ENCODE measurements at regions not wholly inside any gene's neighbourhood (a gene's known extent, or its start where the extent isn't known, plus 50 kb on each side); places are given as distances from the start of the nearest gene placed in this dataset.

DNA sequence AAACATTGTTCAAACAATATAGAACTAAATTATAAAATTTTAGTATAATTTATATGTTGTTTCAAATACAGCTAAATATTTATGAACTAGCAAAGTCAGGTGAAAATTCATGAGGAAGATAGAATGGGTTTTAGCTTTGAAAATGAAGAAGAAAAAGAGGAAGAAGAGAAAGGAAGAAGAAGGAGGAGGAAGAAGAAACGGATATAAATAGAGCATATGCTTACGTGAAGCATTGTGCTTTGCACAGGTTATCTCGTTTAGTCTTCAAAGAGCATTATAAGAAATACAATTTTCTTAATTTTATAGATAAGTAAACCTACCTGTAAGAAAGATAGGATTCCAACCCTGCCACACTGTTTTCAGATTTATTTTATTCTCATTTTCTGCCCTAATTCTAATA is 620.6 kb upstream of the DAB2 start:
- FAIRE-seq, result no peak
- no peaks in the 10 kb centered on the region for H3K36me3 ChIP-seq (ENCODE audit: control insufficient read depth in 2 of 2, extremely low read depth in 1 of 2, insufficient read depth in 2 of 2, low read length in 2 of 2)

DNA sequence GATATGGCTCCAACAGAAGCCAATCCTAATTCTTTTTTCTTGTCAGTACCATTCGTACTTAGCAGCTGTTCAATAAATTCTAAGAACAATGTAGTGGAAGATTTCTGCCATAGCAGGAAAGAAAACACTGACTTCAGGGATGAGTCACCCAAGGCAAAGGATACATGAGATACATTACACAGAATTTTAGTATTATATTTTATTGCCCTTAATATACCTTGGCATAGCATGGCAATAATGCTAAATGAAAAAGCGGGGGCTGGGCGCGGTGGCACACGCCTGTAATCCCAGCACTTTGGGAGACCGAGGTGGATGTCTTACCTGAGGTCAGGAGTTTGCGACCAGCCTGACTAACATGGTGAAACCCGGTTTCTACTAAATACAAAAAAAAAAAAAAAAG is 619.1 kb upstream of the DAB2 start:
- Histone ChIP-seq H3K9me3 (ENCODE audit: control insufficient read depth, low read depth, low read length) (no peaks in the 10 kb centered on the region), H3K79me2 (ENCODE audit: control insufficient read depth, insufficient read depth, low read length) (no peaks in the 10 kb centered on the region), H3K9ac (ENCODE audit: control insufficient read depth, extremely low read depth, insufficient read depth, low read length) (no peak overlapping the region), H3K4me3 (ENCODE audit: control insufficient read depth in 2 of 3, extremely low read depth in 1 of 3, insufficient read depth in 2 of 3, low read depth in 1 of 3, low read length in 3 of 3) (no peak overlapping the region), H3K27ac (ENCODE audit: control insufficient read depth, insufficient read depth, low read length) (no peak overlapping the region), H3K4me1 (ENCODE audit: control insufficient read depth, extremely low read depth, insufficient read depth, low read length) (no peaks in the 10 kb centered on the region), H4K20me1 (ENCODE audit: control insufficient read depth, extremely low read depth, insufficient read depth, low read length) (no peaks in the 10 kb centered on the region), H3K36me3 (ENCODE audit: control insufficient read depth in 2 of 2, extremely low read depth in 1 of 2, insufficient read depth in 2 of 2, low read length in 2 of 2) (no peaks in the 10 kb centered on the region), H3K9me1 (ENCODE audit: control insufficient read depth, extremely low read depth, insufficient read depth, low read length) (no peaks in the 10 kb centered on the region), H2AFZ (ENCODE audit: control insufficient read depth, low read length) (no peak overlapping the region), H3K4me2 (ENCODE audit: control insufficient read depth, extremely low read depth, insufficient read depth, low read depth, low read length) (no peak overlapping the region), H3K27me3 (ENCODE audit: control insufficient read depth, extremely low read depth, insufficient read depth, low read length) (no peaks in the 10 kb centered on the region)
- TF ChIP-seq, protein P1, sequence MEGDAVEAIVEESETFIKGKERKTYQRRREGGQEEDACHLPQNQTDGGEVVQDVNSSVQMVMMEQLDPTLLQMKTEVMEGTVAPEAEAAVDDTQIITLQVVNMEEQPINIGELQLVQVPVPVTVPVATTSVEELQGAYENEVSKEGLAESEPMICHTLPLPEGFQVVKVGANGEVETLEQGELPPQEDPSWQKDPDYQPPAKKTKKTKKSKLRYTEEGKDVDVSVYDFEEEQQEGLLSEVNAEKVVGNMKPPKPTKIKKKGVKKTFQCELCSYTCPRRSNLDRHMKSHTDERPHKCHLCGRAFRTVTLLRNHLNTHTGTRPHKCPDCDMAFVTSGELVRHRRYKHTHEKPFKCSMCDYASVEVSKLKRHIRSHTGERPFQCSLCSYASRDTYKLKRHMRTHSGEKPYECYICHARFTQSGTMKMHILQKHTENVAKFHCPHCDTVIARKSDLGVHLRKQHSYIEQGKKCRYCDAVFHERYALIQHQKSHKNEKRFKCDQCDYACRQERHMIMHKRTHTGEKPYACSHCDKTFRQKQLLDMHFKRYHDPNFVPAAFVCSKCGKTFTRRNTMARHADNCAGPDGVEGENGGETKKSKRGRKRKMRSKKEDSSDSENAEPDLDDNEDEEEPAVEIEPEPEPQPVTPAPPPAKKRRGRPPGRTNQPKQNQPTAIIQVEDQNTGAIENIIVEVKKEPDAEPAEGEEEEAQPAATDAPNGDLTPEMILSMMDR (optimal IDR thresholded peaks at IDR 0.05 in 1 of 3, IDR thresholded peaks at IDR 0.05 in 1 of 3, conservative IDR thresholded peaks at IDR 0.05 in 1 of 3; ENCODE audit: extremely low read depth in 1 of 3, insufficient read depth in 2 of 3, low read length in 3 of 3), result no peak
- no peak for TF ChIP-seq EZH2 (IDR thresholded peaks at IDR 0.05; ENCODE audit: low read length)
- dilution Hi-C loops (cut with MboI; ENCODE audit: extremely low pct_ligation_motif_present, low sequenced_read_pairs), result no loop called here
- DNase-seq (ENCODE audit: low read depth, low spot score), result no peak
- FAIRE-seq, result no peak

More for the DNA sequence above, 620.6 kb upstream of the DAB2 start:
- Histone ChIP-seq H3K9me1 (ENCODE audit: control insufficient read depth, extremely low read depth, insufficient read depth, low read length) (no peaks in the 10 kb centered on the region), H3K9me3 (ENCODE audit: control insufficient read depth, low read depth, low read length) (no peaks in the 10 kb centered on the region), H3K4me1 (ENCODE audit: control insufficient read depth, extremely low read depth, insufficient read depth, low read length) (no peaks in the 10 kb centered on the region), H3K79me2 (ENCODE audit: control insufficient read depth, insufficient read depth, low read length) (no peaks in the 10 kb centered on the region), H4K20me1 (ENCODE audit: control insufficient read depth, extremely low read depth, insufficient read depth, low read length) (no peaks in the 10 kb centered on the region), H3K27me3 (ENCODE audit: control insufficient read depth, extremely low read depth, insufficient read depth, low read length) (no peaks in the 10 kb centered on the region), H3K4me3 (ENCODE audit: control insufficient read depth in 2 of 3, extremely low read depth in 1 of 3, insufficient read depth in 2 of 3, low read depth in 1 of 3, low read length in 3 of 3) (no peak overlapping the region), H3K4me2 (ENCODE audit: control insufficient read depth, extremely low read depth, insufficient read depth, low read depth, low read length) (no peak overlapping the region), H3K27ac (ENCODE audit: control insufficient read depth, insufficient read depth, low read length) (no peak overlapping the region), H2AFZ (ENCODE audit: control insufficient read depth, low read length) (no peak overlapping the region), H3K9ac (ENCODE audit: control insufficient read depth, extremely low read depth, insufficient read depth, low read length) (no peak overlapping the region)
- dilution Hi-C loops (cut with MboI; ENCODE audit: extremely low pct_ligation_motif_present, low sequenced_read_pairs), result no loop called here
- DNase-seq (ENCODE audit: low read depth, low spot score), result no peak
- TF ChIP-seq EZH2 (IDR thresholded peaks at IDR 0.05; ENCODE audit: low read length), result no peak
- TF ChIP-seq, protein P1 (optimal IDR thresholded peaks at IDR 0.05 in 1 of 3, IDR thresholded peaks at IDR 0.05 in 1 of 3, conservative IDR thresholded peaks at IDR 0.05 in 1 of 3; ENCODE audit: extremely low read depth in 1 of 3, insufficient read depth in 2 of 3, low read length in 3 of 3), result no peak
